Tibial nerve (tissue), 4 donors: ENCODE measurements at regions not wholly inside any gene's neighbourhood (a gene's known extent, or its start where the extent isn't known, plus 50 kb on each side); places are given as distances from the start of the nearest gene placed in this dataset.
"Not testable (repeated sequence)": the region's sequence is repeated elsewhere in the genome, so short reads cannot be mapped to it uniquely, and the experiment has no call there.

Experiments
- DNase-seq, 2 donors: peaks; one replicate each; pipeline ENCODE4 v3.0.0-alpha.2; 2019; ENCODE audit warnings: low spot score in 2 of 2
- H3K27ac ChIP-seq, 4 donors: fragments of 200-600 bp; sonication (generic) in 3 of 4; one replicate each; pipeline ENCODE4 v1.5.1; 2017 to 2019; ENCODE audit warnings: mild to moderate bottlenecking in 1 of 4
- H3K27me3 ChIP-seq, 2 donors: fragments of 200-600 bp; sonication (generic) in 1 of 2; one replicate each; pipeline versions ENCODE4 v1.5.1 to v1.6.0; 2017 to 2019
- H3K36me3 ChIP-seq, 3 donors: fragments of 200-600 bp; sonication (generic); one replicate each; pipeline ENCODE4 v1.5.1; 2018 to 2019
- H3K4me1 ChIP-seq, 4 donors: fragments of 200-600 bp; sonication (generic) in 3 of 4; one replicate each; pipeline ENCODE4 v1.5.1; 2017 to 2019
- H3K4me3 ChIP-seq, 4 donors: fragments of 200-600 bp; sonication (generic) in 3 of 4; one replicate each; pipeline ENCODE4 v1.5.1; 2017 to 2019; ENCODE audit warnings: mild to moderate bottlenecking in 1 of 4, moderate library complexity in 1 of 4
- H3K9me3 ChIP-seq, 4 donors: fragments of 200-600 bp; sonication (generic) in 3 of 4; one replicate each; pipeline ENCODE4 v1.5.1; 2017 to 2019
- CTCF ChIP-seq, 5 experiments: fragments of 200-600 bp in 3 of 5; fragments of 450-650 bp in 2 of 5; sonication (generic) in 3 of 5; IDR thresholded peaks; one replicate each; pipeline ENCODE4 v1.5.1; 2016 to 2019; ENCODE audit warnings: antibody characterized with exemption in 5 of 5, mild to moderate bottlenecking in 3 of 5, moderate library complexity in 2 of 5
- EP300 ChIP-seq, 2 donors: sonication (generic); formaldehyde crosslinking; IDR thresholded peaks; one replicate each; pipeline ENCODE4 v1.6.1; 2017; ENCODE audit warnings: antibody characterized with exemption in 2 of 2, mild to moderate bottlenecking in 1 of 2
- POLR2A ChIP-seq, 2 donors: fragments of 450-650 bp; IDR thresholded peaks; one replicate each; pipeline ENCODE4 v1.6.1; 2017; ENCODE audit warnings: antibody characterized with exemption in 2 of 2, mild to moderate bottlenecking in 2 of 2, moderate library complexity in 2 of 2
- WGBS, 2 donors: methylation state at CpG; one replicate each; pipeline ENCODE4 v1.1.5; 2018; 5-methylcytosine and 5-hydroxymethylcytosine counted together

DNA sequence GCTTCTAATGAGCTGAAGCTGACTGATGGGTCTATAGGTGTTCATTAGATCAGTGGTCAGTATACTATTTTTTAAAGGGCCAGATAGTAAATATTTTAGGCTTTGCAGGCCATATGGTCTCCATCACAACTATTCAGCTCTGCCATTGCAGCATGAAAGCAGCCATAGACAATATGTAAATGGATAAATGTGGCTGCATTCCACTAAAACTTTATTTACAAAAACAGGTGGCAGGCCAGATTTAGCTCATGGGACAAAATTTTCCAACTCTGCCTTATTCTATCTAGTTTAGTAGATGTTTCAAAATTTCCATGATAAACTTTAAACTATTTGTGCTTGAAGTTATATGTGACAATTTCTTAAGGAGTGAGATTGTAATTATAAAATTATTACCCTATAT lies 339.3 kb downstream of the ABCC12 start:
- no peaks in the 10 kb centered on the region for H3K4me1 ChIP-seq
- peaks cover 0 to 29% (median 0%) of the 10 kb centered on the region in 4 donors for H3K9me3 ChIP-seq
- no peaks in the 10 kb centered on the region for H3K36me3 ChIP-seq
- TF ChIP-seq CTCF (IDR thresholded peaks at IDR 0.05) (no peak), EP300 (IDR thresholded peaks at IDR 0.05) (no peak), POLR2A (IDR thresholded peaks at IDR 0.05) (no peak)
- H3K27ac ChIP-seq: no peak overlapping the region
- DNase-seq: no peak
- H3K4me3 ChIP-seq: no peak overlapping the region
- no peaks in the 10 kb centered on the region for H3K27me3 ChIP-seq

DNA sequence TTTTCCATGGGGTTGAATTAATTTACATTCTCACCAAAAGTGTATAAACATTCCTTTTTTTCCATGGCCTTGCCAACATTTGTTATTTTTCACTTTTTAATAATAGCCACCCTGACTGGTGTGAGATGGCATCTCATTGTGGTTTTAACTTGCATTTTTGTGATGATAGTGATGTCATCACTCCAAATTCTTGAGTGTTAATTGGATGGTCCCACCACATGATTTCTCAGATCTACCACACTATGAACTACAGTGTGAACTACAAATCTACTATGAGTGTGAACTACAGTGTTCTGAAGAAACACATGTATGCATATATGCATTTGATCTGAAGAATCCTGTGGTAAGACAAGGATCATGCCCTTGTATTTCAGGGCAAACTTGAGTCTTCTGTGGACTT lies 340.1 kb downstream of the ABCC12 start:
- H3K27ac ChIP-seq: no peak overlapping the region
- H3K36me3 ChIP-seq: no peaks in the 10 kb centered on the region
- peaks cover 0 to 29% (median 0%) of the 10 kb centered on the region in 4 donors for H3K9me3 ChIP-seq
- no peaks in the 10 kb centered on the region for H3K4me1 ChIP-seq
- no peaks in the 10 kb centered on the region for H3K27me3 ChIP-seq
- no peak overlapping the region for H3K4me3 ChIP-seq
- no peak for DNase-seq
- no peak for TF ChIP-seq POLR2A (IDR thresholded peaks at IDR 0.05)
- TF ChIP-seq CTCF (IDR thresholded peaks at IDR 0.05): no peak
- no peak for TF ChIP-seq EP300 (IDR thresholded peaks at IDR 0.05)

DNA sequence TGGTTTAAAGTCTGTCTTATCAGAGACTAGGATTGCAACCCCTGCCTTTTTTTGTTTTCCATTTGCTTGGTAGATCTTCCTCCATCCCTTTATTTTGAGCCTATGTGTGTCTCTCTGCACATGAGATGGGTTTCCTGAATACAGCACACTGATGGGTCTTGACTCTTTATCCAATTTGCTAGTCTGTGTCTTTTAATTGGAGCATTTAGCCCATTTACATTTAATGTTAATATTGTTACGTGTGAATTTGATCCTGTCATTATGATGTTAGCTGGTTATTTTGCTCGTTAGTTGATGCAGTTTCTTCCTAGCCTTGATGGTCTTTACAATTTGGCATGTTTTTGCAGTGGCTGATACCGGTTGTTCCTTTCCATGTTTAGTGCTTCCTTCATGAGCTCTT lies 344.0 kb downstream of the ABCC12 start:
- 80 to 83% methylated on average over 3 of the region's 3 CpGs for WGBS, 2 donors
- H3K36me3 ChIP-seq, H3K4me3 ChIP-seq, H3K27ac ChIP-seq, H3K4me1 ChIP-seq, H3K27me3 ChIP-seq, DNase-seq: not testable (repeated sequence)
- H3K9me3 ChIP-seq: peaks cover 0 to 33% (median 0%) of the 10 kb centered on the region in 4 donors

DNA sequence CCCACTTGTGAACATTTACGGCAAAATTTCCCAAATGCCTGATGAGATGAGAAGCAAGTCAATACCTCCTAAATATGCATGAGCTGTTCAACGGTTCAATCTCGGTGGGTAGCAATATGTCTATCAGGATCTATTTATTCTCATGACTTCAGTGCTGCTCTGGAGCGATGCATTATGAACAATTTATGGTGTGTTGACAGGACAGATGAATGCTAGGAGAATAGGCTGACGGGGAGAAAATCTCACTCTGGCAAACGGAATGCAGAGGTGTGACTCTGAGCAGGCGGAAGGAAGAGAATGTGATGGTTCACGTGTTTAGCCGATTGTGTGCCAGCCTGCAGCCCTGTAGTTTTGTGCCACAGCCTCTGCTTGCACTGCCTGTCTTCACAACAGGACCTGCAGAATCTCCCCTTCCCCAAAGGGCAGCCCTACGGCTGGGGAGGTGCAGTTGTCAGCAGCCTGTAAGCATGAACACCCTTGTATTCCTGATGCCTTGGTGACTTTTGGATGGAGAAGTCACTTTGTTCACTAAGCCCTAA lies 345.2 kb downstream of the PHKB start:
- DNase-seq: no peak
- Histone ChIP-seq H3K4me3 (no peak overlapping the region), H3K4me1 (no peaks in the 10 kb centered on the region), H3K27ac (no peak overlapping the region), H3K9me3 (peaks cover 0 to 4% (median 0%) of the 10 kb centered on the region in 4 donors), H3K27me3 (no peaks in the 10 kb centered on the region), H3K36me3 (no peaks in the 10 kb centered on the region)
- 82 to 83% methylated on average over 10 of the region's 10 CpGs for WGBS, 2 donors
- no peak for TF ChIP-seq EP300 (IDR thresholded peaks at IDR 0.05)
- no peak for TF ChIP-seq POLR2A (IDR thresholded peaks at IDR 0.05)
- TF ChIP-seq CTCF (IDR thresholded peaks at IDR 0.05): no peak

DNA sequence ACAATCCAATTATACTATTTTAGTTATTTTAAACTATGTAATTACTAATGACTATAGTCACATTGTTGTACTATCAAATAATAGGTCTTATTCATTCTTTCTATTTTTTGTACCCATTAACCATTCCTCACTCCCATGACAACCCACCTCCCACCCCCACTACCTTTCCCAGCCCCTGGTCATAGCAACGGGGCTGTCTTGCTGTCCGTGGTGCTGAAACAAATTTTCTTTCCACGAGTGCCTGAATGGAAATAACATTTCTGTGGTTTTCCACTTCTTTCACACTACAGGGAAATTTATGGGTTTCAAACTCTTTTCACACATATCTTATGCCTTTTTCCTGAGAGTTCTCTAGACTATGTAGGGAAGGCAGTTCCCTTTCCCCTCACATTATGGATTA lies 326.6 kb downstream of the PHKB start:
- Histone ChIP-seq H3K4me1 (no peaks in the 10 kb centered on the region), H3K4me3 (no peak overlapping the region), H3K27me3 (no peaks in the 10 kb centered on the region), H3K36me3 (no peaks in the 10 kb centered on the region), H3K9me3 (peaks cover 0 to 28% (median 4%) of the 10 kb centered on the region in 4 donors), H3K27ac (no peak overlapping the region)
- 4 to 9% methylated on average over 3 of the region's 3 CpGs for WGBS, 2 donors
- DNase-seq: no peak
- TF ChIP-seq POLR2A (IDR thresholded peaks at IDR 0.05) (no peak), CTCF (IDR thresholded peaks at IDR 0.05) (no peak), EP300 (IDR thresholded peaks at IDR 0.05) (no peak)

- H3K4me3 ChIP-seq: no peak overlapping the region
- H3K36me3 ChIP-seq: no peaks in the 10 kb centered on the region
- H3K9me3 ChIP-seq: no peaks in the 10 kb centered on the region
- H3K27me3 ChIP-seq: no peaks in the 10 kb centered on the region
- 79 to 87% methylated on average over 5 of the region's 5 CpGs for WGBS, 2 donors
- TF ChIP-seq CTCF (IDR thresholded peaks at IDR 0.05) (no peak), EP300 (IDR thresholded peaks at IDR 0.05) (no peak), POLR2A (IDR thresholded peaks at IDR 0.05) (no peak)
- no peak overlapping the region for H3K27ac ChIP-seq
- DNase-seq: no peak
- H3K4me1 ChIP-seq: peaks cover 0 to 9% (median 0%) of the 10 kb centered on the region in 4 donors
These were observed 320.5 kb downstream of the PHKB start for GRCh38 chr16:47781673-47782072.
